Hepatocyte (in vitro differentiated cells): ENCODE measurements at regions not wholly inside any gene's neighbourhood (a gene's known extent, or its start where the extent isn't known, plus 50 kb on each side); places are given as distances from the start of the nearest gene placed in this dataset.

ENCODE experiments used
- DNase-seq: peaks from one replicate; pipeline ENCODE4 v3.0.0-alpha.2; 2016; ENCODE audit warnings: low spot score
- H2AFZ ChIP-seq: fragments of 200-600 bp; sonication (generic); 2 replicates; pipeline ENCODE4 v1.6.0; 2016; ENCODE audit warnings: antibody characterized with exemption, mild to moderate bottlenecking
- H3K27ac ChIP-seq: fragments of 200-600 bp; sonication (generic); 2 replicates; pipeline ENCODE4 v1.5.1; 2016; ENCODE audit warnings: mild to moderate bottlenecking
- H3K27me3 ChIP-seq: fragments of 200-600 bp; sonication (generic); 2 replicates; pipeline ENCODE4 v1.6.1; 2016
- H3K36me3 ChIP-seq: fragments of 200-600 bp; sonication (generic); replicated peaks from 2 replicates; pipeline ENCODE4 v1.5.1; 2016; ENCODE audit warnings: low read depth; ENCODE audit not compliant: insufficient read depth
- H3K4me1 ChIP-seq: fragments of 200-600 bp; sonication (generic); 2 replicates; pipeline ENCODE4 v1.5.1; 2016; ENCODE audit warnings: mild to moderate bottlenecking, moderate library complexity; ENCODE audit not compliant: insufficient read depth
- H3K4me2 ChIP-seq: fragments of 200-600 bp; sonication (generic); 2 replicates; pipeline ENCODE4 v1.6.0; 2016
- H3K4me3 ChIP-seq: fragments of 200-600 bp; sonication (generic); 2 replicates; pipeline ENCODE4 v1.5.1; 2016; ENCODE audit warnings: mild to moderate bottlenecking
- H3K79me2 ChIP-seq: fragments of 200-600 bp; sonication (generic); 2 replicates; pipeline ENCODE4 v1.6.0; 2017; ENCODE audit warnings: mild to moderate bottlenecking
- H3K9me2 ChIP-seq: fragments of 200-600 bp; sonication (generic); replicated peaks from 2 replicates; pipeline ENCODE4 v1.6.0; 2017; ENCODE audit warnings: mild to moderate bottlenecking; ENCODE audit not compliant: insufficient read depth
- H3K9me3 ChIP-seq: fragments of 200-600 bp; sonication (generic); 2 replicates; pipeline ENCODE4 v1.5.1; 2016; ENCODE audit warnings: low read depth, mild to moderate bottlenecking
- H4K20me1 ChIP-seq: fragments of 200-600 bp; sonication (generic); 2 replicates; pipeline ENCODE4 v1.6.0; 2016; ENCODE audit warnings: mild to moderate bottlenecking; ENCODE audit not compliant: insufficient read depth, poor library complexity, severe bottlenecking
- EZH2 ChIP-seq: fragments of 200-600 bp; sonication (generic); IDR thresholded peaks from 2 replicates; pipeline ENCODE4 v1.6.1; 2016; ENCODE audit warnings: antibody characterized with exemption, mild to moderate bottlenecking, borderline replicate concordance
- EZH2phosphoT487 ChIP-seq: fragments of 200-600 bp; sonication (generic); IDR thresholded peaks from one replicate; pipeline ENCODE4 v1.6.1; 2018; ENCODE audit warnings: antibody characterized with exemption, mild to moderate bottlenecking, low read depth, moderate library complexity; ENCODE audit not compliant: unreplicated experiment, severe bottlenecking
- WGBS: methylation state at CpG from one replicate; pipeline ENCODE4 v1.1.6; 2016; ENCODE audit warnings: low lambda C conversion rate; ENCODE audit errors: missing lambda C conversion rate; 5-methylcytosine and 5-hydroxymethylcytosine counted together
- TF ChIP-seq, protein P1 (sequence below): fragments of 200-600 bp; sonication (generic); IDR thresholded peaks from 2 replicates; pipeline ENCODE4 v1.5.1; 2016; ENCODE audit warnings: antibody characterized with exemption, mild to moderate bottlenecking; ENCODE audit not compliant: poor library complexity

DNA sequence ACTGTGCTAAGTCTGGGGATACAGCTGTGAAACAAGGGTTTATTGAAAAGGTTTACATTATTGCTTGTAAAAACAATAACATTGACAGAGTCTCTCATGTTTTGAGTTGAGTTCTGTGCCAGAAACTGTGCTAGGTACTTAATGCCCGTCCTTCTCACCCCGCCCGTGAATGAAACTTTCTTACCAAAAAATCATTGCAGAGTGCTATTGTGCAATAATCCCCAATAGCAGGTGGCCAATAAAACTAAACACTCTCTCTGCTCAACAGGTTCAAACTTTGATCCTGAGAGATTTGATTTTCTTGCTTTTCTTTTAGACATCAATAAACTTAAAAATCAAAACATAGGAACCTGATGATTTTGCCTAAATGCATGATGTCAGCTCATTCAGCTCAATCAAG, 441.6 kb downstream of the HAPSTR1 start:
- H3K4me3 ChIP-seq: no peak overlapping the region
- H3K27me3 ChIP-seq: no peaks in the 10 kb centered on the region
- no peaks in the 10 kb centered on the region for H3K9me3 ChIP-seq
- DNase-seq: no peak
- no peak overlapping the region for H2AFZ ChIP-seq
- H3K27ac ChIP-seq: no peak overlapping the region
- no peak for TF ChIP-seq EZH2phosphoT487
- no peak for TF ChIP-seq EZH2
- no peaks in the 10 kb centered on the region for H3K36me3 ChIP-seq
- H3K4me1 ChIP-seq: no peaks in the 10 kb centered on the region
- WGBS: 87% methylated on average over 3 of the region's 3 CpGs
- no peaks in the 10 kb centered on the region for H4K20me1 ChIP-seq
- no peak overlapping the region for H3K4me2 ChIP-seq
- no peaks in the 10 kb centered on the region for H3K79me2 ChIP-seq
- no peaks in the 10 kb centered on the region for H3K9me2 ChIP-seq

DNA sequence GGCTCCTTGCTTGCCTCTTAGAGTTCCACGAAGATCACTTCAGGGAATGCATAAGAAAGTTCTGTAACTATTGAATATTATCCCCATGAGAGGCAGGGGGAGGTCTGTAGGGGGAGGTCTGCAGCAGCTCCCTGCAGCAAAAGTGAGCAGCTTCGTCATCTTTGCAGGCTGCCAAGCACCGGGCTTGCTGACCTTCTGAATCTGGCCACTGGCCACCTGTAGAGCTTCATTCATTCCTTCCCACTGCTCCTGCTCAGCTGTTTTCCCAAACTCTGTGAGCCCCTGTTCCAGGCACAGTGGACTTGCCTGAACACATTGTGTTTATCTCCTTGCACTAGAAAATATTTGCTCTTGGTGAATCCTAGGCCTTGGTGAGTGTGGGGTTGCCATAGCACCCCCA, 443.3 kb downstream of the HAPSTR1 start:
- no peak overlapping the region for H2AFZ ChIP-seq
- DNase-seq: no peak
- H3K27me3 ChIP-seq: no peaks in the 10 kb centered on the region
- 70% methylated on average over 3 of the region's 3 CpGs for WGBS
- H3K79me2 ChIP-seq: no peaks in the 10 kb centered on the region
- no peaks in the 10 kb centered on the region for H3K9me2 ChIP-seq
- H4K20me1 ChIP-seq: no peaks in the 10 kb centered on the region
- no peak overlapping the region for H3K4me3 ChIP-seq
- H3K4me1 ChIP-seq: no peaks in the 10 kb centered on the region
- H3K27ac ChIP-seq: no peak overlapping the region
- no peaks in the 10 kb centered on the region for H3K9me3 ChIP-seq
- H3K4me2 ChIP-seq: no peak overlapping the region
- no peaks in the 10 kb centered on the region for H3K36me3 ChIP-seq
- TF ChIP-seq EZH2 (no peak), EZH2phosphoT487 (no peak)
- TF ChIP-seq, protein P1, sequence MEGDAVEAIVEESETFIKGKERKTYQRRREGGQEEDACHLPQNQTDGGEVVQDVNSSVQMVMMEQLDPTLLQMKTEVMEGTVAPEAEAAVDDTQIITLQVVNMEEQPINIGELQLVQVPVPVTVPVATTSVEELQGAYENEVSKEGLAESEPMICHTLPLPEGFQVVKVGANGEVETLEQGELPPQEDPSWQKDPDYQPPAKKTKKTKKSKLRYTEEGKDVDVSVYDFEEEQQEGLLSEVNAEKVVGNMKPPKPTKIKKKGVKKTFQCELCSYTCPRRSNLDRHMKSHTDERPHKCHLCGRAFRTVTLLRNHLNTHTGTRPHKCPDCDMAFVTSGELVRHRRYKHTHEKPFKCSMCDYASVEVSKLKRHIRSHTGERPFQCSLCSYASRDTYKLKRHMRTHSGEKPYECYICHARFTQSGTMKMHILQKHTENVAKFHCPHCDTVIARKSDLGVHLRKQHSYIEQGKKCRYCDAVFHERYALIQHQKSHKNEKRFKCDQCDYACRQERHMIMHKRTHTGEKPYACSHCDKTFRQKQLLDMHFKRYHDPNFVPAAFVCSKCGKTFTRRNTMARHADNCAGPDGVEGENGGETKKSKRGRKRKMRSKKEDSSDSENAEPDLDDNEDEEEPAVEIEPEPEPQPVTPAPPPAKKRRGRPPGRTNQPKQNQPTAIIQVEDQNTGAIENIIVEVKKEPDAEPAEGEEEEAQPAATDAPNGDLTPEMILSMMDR: no peak

DNA sequence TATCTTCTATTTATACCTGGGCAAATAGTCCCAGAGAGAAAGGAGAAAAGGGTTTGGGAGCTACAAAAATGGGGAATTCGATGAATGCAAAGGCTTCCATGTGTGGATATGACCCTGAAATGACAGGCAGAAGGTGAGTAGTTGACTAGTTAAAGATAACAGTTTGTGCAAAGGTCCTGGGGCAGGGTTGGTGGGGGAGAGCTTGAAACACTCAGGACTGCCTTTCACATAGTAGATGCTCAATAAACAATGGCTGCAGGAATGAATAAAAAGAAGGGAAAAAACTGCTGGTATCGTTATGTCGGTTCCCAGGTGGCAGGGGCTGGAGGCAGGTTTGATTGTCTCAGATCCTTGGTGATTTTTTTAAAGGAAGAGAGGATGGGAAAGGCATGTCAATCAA, 445.5 kb downstream of the HAPSTR1 start:
- TF ChIP-seq, protein P1: no peak
- no peak for TF ChIP-seq EZH2phosphoT487
- TF ChIP-seq EZH2: no peak
- no peak overlapping the region for H3K4me2 ChIP-seq
- H3K36me3 ChIP-seq: no peaks in the 10 kb centered on the region
- no peaks in the 10 kb centered on the region for H3K9me3 ChIP-seq
- DNase-seq: no peak
- 92% methylated on average over 3 of the region's 3 CpGs for WGBS
- no peaks in the 10 kb centered on the region for H3K27me3 ChIP-seq
- no peaks in the 10 kb centered on the region for H4K20me1 ChIP-seq
- no peaks in the 10 kb centered on the region for H3K4me1 ChIP-seq
- H3K79me2 ChIP-seq: no peaks in the 10 kb centered on the region
- H3K4me3 ChIP-seq: no peak overlapping the region
- H3K9me2 ChIP-seq: no peaks in the 10 kb centered on the region
- no peak overlapping the region for H2AFZ ChIP-seq
- H3K27ac ChIP-seq: no peak overlapping the region

DNA sequence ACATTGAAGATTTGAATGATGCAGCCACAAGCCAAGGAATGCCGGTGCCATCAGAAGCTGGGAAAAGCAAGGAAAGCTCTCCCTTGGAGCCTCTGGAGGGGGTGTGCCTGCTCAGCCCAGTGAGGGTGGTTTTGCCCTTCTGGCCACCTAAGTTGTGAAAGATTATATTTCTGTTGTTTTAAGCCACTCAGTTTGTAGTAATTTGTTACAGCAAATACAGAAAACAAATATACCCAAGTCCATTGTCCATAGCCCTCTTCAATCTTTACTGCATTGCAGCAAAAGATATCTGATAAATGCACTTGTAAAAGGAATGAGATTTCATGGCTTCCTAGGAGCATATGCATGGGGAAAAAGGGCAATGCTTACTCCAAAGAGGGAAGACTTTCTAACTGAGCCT, 447.9 kb downstream of the HAPSTR1 start:
- Histone ChIP-seq H3K79me2 (no peaks in the 10 kb centered on the region), H4K20me1 (no peaks in the 10 kb centered on the region), H3K9me2 (no peaks in the 10 kb centered on the region), H3K27ac (no peak overlapping the region), H3K4me1 (no peaks in the 10 kb centered on the region), H3K27me3 (no peaks in the 10 kb centered on the region), H3K4me3 (no peak overlapping the region), H2AFZ (no peak overlapping the region), H3K9me3 (no peaks in the 10 kb centered on the region), H3K4me2 (no peak overlapping the region), H3K36me3 (no peaks in the 10 kb centered on the region)
- TF ChIP-seq, protein P1: no peak
- TF ChIP-seq EZH2phosphoT487: no peak
- TF ChIP-seq EZH2: no peak
- DNase-seq: no peak
- 95% methylated on average over 1 of the region's 1 CpG for WGBS
